ENCODE measurements at regions not wholly inside any gene's neighbourhood (a gene's known extent, or its start where the extent isn't known, plus 50 kb on each side); places are given as distances from the start of the nearest gene placed in this dataset.

GRCh38 chr2:67674668-67675067, 277.5 kb downstream of the ETAA1 start:
- TF ChIP-seq USF2 (IDR thresholded peaks at IDR 0.05; ENCODE audit: low read depth, low read length) (no peak), USF2 (CRISPR knock-in tag; IDR thresholded peaks at IDR 0.05; ENCODE audit: borderline replicate concordance) (no peak), ZC3H4 (CRISPR knock-in tag; IDR thresholded peaks at IDR 0.05; ENCODE audit: borderline replicate concordance) (no peak), MLX (CRISPR knock-in tag; IDR thresholded peaks at IDR 0.05) (no peak), CTCF (CRISPR knock-in tag; IDR thresholded peaks at IDR 0.05) (no peak), MNT (IDR thresholded peaks at IDR 0.05) (no peak), RBFOX2 (IDR thresholded peaks at IDR 0.05; ENCODE audit: low read depth, low read length) (no peak), REL (CRISPR knock-in tag; conservative IDR thresholded peaks at IDR 0.05) (no peak), PRDM15 (CRISPR knock-in tag; IDR thresholded peaks at IDR 0.05) (no peak), ZNF597 (CRISPR knock-in tag; IDR thresholded peaks at IDR 0.05) (no peak), GABPA (IDR thresholded peaks at IDR 0.05; ENCODE audit: low read depth, low read length) (no peak), GABPA (CRISPR knock-in tag; IDR thresholded peaks at IDR 0.05; ENCODE audit: low read depth) (no peak), RAD21 (CRISPR knock-in tag; IDR thresholded peaks at IDR 0.05) (no peak), PCBP2 (optimal IDR thresholded peaks at IDR 0.05; ENCODE audit: low read depth, low read length, poor library complexity, severe bottlenecking) (no peak)
